GM19452 (cell line): ENCODE measurements at regions not wholly inside any gene's neighbourhood (a gene's known extent, or its start where the extent isn't known, plus 50 kb on each side); places are given as distances from the start of the nearest gene placed in this dataset.
"Not testable (repeated sequence)": the region's sequence is repeated elsewhere in the genome, so short reads cannot be mapped to it uniquely, and the experiment has no call there.

Source experiments
- ATAC-seq: cut with Tn5 transposase; IDR thresholded peaks from one replicate; pipeline ENCODE4 v1.9.1; 2021; ENCODE audit not compliant: unreplicated experiment

DNA sequence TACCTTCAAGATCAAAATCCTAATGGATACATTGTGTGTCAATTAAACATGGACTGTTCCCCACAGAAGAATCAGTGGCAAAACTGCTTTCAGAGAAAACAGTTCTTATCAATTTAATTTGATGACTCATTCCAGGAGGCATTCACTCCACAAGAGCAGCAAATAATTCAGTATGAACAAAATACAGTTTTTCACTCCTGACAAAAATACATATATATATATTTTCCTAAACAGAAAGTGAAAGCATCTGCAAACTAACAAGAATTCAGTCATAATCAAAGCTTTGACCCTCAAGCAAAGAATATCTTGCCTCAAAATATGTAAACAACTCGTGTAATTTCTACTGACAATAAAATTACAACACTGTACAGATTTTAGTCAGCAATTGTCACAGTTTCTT is 685.1 kb upstream of the SLC8A1 start:
- ATAC-seq: no peak

DNA sequence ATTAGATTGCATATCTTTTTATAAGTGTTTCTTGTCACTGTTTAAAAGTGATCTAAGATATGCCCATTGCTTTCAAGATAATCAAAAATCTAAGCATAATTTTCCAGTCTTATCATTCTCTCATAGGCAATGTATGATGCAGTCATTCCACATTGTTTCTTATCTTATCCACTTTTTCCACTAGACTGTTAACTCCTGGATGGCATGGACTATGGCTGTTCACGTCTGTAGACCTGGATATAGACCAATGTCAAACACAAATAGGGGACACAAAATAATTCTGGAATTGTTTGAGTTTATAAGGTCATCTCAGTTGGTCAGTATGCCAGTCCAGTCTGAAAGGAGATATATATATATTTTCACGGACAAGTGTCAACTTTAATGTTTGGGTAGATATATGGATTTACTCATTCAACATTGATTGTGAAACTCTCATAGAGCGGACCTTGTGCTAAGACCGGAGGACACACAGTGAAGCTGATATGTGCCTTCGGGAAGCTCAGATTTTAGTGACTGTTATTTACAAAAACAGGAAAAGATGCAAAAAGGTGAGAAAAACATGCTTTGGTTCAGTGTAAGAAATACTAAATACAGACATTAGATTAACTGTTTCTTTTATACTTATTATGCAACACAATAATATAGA is 689.4 kb upstream of the SLC8A1 start:
- ATAC-seq: no peak

DNA sequence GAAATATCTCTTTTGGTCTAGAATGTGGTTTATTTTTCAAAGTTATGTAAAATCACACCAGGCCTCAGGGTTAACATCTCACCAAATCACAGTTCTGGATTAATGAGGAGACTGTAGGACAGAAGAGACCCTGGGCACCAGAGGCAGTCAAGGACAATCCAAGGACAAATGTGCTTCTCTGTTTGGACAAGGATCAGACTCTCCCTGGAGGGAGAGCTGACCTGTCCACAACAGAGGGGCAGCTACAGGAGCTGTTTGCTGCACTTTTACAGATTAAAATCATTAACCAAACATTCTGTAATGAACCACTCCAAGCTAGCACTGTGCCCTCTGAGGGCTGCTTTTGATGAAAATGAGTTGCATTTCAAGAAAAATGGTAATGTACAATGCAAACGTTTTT is 690.6 kb upstream of the SLC8A1 start:
- no peak for ATAC-seq

DNA sequence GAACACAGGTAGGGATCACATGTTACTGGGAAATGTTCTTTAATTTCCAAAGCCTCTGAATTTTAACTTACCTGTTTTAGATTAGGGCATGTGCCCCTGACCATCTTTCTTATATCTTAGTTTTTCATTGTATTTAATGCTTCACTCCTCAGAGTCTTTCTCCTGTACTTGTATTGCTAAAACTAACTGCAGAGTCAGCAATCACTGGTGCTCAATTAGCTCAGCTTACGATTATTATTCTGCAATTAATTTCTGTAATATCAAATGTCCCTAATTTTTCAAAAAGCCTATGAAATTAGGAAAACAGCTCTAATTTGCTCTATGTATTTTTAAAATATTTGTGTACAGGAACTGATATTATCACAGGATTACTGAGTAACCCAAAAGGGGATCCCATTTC is 693.2 kb upstream of the SLC8A1 start:
- no peak for ATAC-seq

DNA sequence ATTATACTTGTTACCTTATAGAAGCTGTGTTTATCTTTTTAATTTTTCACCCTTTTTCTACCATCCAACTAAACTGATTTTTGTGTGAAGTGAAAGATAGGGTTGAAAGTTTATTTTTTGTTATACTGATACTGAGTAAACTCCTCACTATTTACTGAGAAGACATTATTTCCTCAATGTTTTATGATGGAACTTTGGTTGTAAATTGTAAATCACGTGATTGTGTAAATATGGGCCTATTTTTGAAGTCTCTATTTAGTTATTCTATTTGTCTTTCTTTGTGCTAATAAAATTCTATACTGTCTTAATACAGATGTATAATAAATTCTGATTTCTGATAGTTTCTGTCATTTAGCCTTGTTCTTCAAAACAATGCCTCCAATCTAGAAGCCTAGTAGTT is 697.2 kb upstream of the SLC8A1 start:
- no peak for ATAC-seq

DNA sequence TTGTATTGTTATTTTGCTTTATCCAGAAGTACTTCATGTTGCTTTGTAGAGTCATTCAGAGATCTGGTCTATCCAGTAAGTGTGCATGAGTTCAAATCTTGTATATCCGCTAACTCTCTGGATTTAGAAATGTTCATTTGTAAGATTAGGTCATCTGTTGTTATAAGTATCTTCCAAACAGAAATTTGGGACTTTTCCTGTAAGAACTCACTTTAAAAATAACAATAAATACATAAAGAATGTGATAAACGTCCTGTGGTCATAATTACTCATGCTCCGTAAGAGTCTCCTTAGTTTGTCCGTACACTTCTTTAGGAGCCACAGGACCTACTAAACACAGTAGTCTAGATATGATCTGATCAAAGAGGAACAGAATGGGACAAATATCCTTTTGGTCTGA is 699.9 kb upstream of the SLC8A1 start:
- ATAC-seq: no peak

DNA sequence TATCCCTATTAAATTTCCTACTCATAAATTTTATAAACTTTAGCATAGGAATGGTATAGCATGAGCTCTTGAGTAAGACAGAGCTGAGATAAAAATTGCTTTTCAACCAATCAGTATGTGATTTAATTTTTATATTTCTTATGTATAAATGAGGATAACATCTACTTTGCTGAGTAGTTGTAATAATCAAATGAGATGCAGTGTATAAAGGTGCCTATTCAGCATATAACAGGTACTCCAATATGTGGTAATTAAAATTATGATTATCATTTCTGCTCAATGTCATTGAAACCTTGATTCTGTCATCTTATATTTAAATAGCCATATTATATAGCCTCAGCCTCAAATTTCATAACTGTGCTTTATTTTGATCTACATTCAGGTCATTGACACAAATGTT is 700.4 kb upstream of the SLC8A1 start:
- no peak for ATAC-seq

DNA sequence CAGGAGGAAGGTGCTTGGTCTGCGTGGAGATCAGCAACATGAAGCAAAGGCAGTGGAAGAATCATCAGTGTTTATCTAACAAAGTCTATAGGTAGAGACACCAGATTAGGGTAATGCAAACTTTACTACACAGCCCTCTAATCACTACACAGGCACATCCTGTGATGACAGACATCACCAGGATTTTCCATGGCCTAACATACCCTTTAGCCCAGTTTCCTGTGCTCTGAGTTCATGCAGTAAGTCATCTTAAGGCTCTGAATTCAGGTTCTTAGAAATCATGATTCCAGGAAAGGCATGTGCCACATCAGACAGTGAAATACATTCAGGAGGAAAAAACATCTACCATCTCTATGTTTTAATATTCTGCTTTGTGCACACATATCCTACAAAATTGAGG is 708.5 kb upstream of the SLC8A1 start:
- ATAC-seq: no peak

DNA sequence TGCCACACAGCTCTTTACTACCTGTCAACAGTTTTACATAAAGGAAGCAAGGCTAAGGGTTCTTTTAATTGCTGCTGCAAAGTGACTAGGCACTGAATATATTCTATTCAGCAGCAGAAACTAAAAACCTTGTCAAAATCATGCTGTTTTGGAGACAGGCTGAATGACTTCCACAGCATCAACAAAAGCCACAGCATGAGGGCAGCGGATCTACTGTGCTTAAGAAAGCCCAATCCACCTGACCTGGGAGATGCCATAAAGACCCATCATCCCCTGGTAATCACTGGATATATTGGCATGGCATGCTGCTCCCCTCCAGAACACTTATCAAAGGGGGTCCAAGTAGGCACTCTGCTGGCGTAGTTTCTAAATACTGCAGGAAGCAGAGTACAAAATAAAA is 715.1 kb upstream of the SLC8A1 start:
- no peak for ATAC-seq

DNA sequence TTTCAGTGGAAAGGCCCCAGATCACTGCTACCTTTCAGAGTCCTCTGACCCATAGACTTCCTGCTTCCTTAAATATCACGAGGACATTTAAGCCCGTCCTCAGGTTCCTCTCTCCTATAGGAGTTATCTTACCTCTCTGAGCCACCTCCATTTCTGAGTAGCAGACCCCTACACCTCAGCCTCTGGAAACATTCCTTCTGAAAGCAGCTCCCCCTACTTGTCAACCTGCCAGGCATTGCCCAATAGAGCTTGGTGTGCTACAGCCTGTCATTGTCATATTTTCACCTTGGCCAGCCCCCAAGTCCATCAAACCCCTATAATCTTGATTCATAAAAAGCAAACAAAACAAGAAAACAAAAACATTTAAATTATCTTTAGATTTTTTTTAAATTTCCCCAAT is 717.9 kb upstream of the SLC8A1 start:
- no peak for ATAC-seq

DNA sequence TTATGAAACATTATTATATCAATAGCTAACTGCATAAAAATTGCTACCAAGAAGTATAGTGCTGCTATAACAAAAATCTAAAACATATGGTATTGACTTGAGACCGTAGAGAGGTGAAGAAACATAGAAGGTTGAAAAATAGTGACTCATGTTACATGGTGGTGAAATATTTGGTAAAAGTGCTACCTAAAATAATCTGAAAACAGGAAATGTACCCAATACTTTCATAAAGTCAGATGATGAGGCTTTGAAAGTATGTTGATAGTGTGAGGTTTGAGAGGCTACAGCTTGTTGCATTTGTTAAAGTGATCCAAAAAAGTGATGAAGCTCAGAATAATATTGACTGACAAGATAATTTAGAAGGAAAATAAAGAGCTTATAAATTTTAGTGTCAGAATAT is 718.7 kb upstream of the SLC8A1 start:
- no peak for ATAC-seq

DNA sequence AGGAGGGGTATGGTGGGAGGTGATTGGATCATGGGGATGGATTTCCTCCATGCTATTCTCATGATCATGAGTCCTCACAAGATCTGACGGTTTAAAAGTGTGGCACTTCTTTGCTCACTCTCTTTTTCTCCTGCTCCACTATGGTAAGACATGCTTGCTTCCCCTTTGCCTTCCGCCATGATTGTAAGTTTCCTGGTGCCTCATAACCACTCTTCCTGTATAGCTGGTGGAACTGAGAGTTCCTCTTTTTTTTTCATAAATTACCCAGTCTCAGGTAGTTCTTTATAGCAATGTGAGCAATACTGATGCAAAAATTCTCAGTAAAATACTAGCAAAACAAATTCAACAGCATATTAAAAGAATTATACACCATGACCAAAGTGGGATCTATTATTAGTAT is 728.5 kb upstream of the SLC8A1 start:
- no peak for ATAC-seq

DNA sequence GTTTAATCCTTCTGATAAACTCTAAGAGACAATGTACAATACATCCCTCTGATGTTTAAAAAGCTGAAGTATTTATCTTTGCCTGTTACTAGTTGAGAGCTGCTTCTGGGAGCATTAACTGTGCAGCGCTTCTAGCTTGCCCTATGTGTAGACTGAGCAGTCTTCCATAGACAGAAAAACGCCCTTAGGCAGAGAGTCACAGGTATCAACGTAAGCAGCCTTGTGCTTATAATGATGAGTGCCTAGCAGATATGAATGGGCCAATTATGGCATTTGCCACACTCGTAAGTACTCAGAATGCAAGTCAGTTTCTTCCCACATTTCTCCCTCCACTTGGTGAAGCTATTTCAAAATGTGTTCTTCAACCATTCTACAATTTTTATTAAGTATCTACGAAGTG is 731.1 kb upstream of the SLC8A1 start:
- no peak for ATAC-seq

DNA sequence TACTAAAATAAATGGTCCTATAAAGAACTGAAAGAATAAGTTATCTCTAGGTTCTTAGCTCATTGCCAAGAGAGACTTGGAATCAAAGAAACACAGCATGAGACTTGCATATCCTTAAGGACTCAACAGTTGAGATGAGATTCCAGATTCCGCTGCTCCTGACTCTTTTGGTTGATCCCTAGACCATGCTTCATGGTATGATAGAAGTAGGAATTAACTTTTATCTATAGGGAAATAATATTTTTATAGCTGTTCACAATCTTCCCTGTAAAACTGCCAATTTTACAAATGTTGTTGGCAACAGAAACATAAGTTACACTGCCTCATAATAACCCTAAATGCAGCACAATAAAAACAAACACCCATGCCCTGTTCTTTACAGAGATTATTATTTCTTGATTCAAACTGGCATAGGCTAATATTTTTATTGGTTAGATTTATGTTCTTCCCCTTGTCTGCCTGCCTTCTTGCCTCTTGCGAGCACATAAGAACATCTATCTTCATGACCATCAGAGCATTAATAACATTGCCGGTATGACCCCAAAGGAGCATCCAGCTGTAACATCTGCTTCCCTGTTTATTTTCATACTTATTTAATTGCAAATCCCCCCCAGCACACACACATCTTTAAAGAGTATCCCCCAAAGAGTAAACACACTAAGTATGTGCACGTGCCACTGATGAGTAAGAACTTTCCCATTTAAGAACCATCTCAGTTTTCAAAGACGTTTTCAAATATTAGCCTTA is 735.7 kb upstream of the SLC8A1 start:
- ATAC-seq: no peak

DNA sequence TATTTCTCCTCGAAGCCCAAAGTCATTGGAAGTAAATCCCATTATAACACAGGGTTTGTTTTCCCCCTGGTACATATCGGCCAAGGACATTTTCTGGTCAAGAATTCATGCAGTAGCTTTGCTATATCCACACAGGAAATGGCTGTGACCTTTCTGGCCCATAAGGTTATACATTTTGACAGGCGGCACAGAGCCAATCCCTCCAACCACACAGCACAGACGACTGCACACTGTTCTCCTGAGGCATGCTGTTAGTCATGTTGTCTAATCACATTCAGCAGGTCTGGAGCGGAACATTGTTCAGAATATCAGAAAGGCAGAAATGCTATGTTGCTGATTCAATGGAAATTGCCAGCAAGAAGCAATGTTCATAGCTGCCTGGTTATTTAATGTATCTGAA is 742.3 kb upstream of the SLC8A1 start:
- no peak for ATAC-seq

DNA sequence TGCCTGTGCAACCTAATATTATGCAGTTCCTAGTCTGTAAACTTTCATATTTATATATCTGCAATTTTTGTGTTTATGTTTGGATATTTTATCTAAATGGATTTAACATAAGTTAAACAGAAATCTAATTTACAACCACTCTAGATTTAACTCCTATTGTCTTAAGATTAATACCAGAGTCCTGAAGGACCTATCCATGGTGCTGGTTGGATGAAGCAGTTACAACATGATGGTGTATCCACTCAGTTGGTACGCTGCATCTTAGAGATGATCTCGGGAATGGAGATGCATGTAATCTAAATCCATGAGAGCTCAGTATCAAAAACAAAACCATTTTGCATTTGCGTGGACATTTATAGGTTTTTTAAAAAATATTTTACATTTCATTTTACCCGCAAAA is 745.9 kb upstream of the SLC8A1 start:
- ATAC-seq: no peak

DNA sequence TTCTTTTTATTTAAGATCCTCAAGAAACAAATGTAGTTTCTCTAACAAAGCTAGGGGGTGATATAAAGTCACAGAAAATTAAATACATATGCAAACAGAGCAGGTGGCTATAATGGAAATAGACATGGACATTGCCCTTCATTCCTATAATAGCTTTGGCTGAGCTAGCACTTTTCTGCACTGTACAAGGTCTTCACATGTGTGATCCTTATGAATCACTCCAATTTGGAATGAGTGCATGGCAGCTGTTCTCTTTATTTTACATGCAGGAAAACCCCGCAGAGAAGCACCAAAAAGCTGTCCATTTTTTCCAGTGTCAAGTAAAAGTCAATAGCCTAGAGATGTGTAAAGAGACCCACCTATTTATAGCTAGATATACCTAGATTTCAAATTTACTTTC is 747.4 kb upstream of the SLC8A1 start:
- no peak for ATAC-seq

DNA sequence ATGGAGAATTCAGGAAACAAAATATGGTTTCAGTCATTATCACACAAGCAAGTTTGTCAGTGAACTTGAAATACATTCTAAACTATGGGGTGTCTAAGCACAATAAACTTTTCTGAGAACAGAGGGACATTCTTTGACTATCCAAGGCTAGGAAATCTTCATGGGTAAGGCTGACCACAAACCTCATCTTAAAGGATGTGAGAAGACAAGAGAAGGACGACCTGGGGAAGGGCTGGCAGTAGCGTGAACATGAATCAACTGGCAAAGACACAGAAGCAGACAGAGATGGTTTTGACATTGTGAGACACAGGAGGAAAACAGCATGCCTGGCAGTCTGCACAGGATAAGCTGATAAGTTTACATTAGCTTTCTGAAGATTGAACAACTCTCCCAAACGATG is 752.4 kb upstream of the SLC8A1 start:
- ATAC-seq: no peak

DNA sequence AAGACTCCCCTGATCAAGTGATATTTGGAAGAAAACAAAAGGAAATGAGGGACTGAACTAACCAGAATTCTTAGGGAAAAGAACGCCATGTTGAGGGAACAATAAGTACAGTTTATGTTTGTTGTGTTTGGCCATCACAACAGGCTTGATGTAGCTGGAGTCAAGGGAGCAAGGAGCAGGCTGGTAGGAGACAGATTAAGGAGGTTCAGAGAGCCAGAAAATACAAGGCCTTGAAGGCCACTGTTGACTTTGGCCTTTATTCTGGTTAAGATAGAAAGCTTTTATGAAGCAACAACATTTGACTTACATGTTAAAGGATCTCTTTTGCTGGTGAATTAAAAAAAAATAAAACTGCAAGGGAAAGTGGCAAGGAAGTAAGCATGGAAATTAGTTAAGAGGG is 754.1 kb upstream of the SLC8A1 start:
- ATAC-seq: no peak

DNA sequence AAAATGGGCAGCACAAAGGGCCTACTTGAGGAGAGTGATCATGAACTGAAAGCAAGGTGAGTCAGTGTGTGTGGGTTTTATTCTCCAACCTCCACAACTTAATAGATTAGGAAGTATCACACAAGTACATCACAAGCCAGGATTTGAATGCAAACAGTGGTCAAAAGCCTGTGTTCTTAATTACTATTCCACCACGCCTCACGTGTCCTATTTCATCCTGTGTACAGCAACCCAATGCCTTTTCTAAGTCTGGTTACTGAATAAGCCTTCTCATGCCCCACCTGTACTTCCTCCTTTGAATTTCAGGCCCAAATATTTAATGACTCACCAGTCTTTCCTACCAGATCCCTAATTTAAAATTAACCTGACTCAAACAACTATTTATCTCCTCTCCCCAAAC is 755.7 kb upstream of the SLC8A1 start:
- ATAC-seq: no peak

DNA sequence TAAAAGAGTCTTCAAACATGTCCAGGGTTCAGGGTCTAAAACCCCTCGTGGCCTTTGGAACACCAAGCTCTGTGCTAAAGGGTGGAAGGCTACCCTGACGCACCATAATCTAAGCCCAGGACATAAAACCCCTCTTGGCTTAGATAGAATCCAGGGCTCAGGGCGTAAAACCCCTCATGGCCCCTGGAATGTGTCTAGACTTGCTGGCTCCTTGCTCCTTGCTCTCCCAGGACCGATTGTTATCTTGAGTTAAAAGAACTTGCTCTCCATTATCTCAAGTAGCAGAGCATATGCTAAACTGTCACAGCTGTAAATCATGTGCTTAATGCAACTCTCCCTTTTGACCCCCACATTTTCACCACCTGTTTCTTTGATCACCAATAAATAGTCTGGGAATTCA is 758.1 kb upstream of the SLC8A1 start:
- ATAC-seq: not testable (repeated sequence)

DNA sequence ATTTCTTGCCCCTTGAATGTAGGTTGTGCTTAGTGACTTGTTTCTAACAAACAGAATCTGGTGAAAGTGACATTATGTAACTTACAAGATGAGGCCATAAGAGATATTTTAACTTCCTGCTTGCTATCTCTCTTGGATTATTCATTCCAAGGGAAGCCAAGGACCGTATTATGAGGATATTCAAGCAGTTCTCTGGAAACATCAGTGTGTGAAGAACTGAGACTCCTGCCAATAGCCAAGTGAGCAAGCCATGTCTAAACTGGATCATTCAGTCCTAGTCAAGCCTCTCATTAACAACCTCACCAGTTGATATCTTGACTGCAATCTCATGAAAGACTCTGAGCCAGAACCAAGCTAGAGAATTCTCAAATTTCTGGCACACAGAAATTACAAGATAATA is 765.1 kb upstream of the SLC8A1 start:
- ATAC-seq: no peak

DNA sequence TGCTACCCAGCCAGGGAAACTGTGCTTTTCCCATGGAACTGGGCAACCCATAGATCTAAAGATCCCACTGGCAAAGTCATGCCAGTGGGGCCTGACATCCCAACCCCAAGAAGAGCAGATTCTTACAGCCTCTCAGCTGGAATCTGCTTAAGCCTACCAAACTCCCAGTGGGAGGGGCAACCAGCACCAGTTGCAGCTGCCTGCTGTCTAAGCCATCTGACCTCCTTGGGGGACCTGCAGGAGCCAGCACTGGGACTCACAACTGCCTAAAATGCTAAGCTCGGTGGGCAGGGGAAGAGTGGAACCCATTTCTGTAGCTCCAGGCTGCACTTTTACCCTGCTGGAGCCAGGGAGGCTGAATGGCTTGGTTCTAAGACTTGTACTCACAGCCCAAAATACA is 770.7 kb upstream of the SLC8A1 start:
- ATAC-seq: no peak
